ENCODE measurements at regions not wholly inside any gene's neighbourhood (a gene's known extent, or its start where the extent isn't known, plus 50 kb on each side); places are given as distances from the start of the nearest gene placed in this dataset.

- no peak for DNase-seq (ENCODE audit: low read depth in 2 of 2)
Measured at GRCh38 chr2:133942398-133942797, 311.5 kb upstream of the MGAT5 start.

- DNase-seq (ENCODE audit: low read depth in 2 of 2): no peak
Measured at GRCh38 chr2:133943108-133943507, 310.8 kb upstream of the MGAT5 start.

DNA sequence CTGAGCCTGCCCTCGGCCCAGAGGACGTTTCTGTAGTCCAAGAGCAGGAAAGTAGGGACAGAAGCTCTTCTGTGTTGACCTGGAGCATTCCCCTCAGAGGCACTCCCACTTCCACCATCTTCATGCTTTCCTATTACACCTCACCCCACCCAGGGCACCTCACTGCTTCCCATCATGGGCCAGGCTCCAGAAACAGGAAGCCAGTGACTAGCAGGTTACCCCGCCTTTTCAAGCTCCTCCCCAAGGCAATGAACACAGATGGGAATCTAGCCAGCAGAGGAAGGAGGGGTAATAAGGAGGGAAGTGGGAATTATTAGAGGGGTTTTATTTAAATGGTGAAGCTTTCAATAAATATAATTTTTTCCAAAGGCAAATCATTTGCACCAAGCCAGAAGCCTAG lies 308.8 kb upstream of the MGAT5 start:
- no peak for DNase-seq (ENCODE audit: low read depth in 2 of 2)

- DNase-seq (ENCODE audit: low read depth in 2 of 2): no peak
Measured at GRCh38 chr2:133947057-133947456, 306.8 kb upstream of the MGAT5 start.

DNA sequence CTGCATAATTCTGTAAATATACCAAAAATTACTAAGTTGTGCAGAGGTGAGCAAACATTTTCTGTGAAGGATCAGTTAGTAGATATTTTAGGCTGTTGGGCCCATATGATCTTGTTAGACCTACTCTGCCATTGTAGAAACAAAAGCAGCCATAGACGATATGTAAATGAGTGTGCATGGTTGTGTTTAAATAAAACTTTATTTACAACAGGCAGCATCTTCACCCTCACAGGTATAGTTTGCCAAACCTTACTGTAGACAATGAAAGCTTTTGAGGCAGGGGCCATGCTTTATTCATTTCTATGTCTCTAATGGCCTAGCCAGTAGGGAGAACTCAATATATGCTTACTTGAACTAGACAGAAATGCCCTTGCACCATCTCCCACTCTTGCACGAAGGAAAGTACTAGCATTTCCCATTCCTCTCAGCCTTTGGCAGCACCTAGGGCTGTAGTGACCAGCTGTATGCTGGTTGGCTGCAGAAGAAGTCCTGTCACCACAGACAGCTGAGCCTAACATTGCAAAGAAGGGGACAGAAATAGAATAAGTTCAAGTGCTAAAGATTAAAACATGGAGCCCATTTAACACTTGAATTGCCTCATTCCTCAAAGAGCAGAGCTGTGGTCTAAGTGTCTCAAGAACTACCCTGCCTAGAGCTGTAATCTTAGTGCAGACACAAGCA lies 305.1 kb upstream of the MGAT5 start:
- DNase-seq (ENCODE audit: low read depth in 2 of 2): no peak

DNA sequence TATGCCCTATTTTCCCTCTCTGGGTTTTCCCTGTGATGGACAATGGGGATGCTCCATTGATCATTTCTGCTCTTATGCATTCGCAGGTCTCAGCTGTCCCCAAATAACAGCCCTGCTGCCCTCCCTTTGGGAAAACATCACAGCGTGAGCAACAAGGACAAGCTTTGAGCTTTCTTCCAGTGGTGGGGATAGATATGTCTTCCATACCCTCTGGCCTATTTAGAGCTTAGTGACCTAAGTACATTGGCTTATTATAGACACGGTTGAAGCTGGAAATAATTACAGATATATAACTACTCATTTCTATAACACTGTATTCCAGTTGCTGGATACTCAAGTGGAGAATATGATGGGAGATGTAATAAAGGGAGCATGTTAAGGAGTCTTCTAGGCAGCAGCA lies 304.3 kb upstream of the MGAT5 start:
- no peak for DNase-seq (ENCODE audit: low read depth in 2 of 2)

DNA sequence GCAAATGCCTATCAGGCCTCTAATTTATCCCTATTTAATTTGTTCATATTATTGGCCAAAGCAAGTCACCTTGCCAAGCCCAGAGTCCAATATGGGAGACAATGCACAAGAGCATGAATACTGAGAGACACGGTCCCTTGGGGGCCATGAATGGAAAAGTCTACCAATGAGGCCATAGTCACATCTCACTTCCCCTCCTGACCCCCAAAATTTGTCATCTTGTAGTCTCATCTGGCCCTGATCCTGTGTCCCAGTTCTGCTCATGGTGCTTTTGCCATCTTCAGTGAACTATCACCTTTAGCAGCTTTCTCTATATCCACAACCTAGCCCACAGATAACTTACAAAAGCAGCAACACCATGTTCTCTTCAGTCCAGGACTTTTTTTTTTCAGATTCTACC lies 302.7 kb upstream of the MGAT5 start:
- no peak for DNase-seq (ENCODE audit: low read depth in 2 of 2)

DNA sequence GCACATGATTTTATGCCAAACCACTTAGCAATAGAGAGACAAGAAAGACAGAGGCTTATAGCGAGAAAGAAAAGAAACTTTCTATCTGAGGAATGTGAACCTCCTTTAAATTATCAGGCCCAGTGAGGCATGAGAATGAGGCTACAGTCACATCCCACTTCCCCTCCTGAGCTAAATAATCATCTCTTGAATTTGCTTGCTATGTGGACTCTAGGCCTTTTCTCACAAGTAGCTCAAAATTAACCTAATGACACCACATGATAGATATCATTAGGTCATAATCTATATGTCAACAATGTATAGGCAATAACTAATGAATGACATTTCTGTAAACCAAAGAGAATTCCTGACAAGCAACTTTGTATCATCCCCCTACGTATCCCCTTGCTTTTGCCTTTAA lies 301.5 kb upstream of the MGAT5 start:
- no peak for DNase-seq (ENCODE audit: low read depth in 2 of 2)

- no peak for DNase-seq (ENCODE audit: low read depth in 2 of 2)
Measured at GRCh38 chr2:133952896-133953295, 301.0 kb upstream of the MGAT5 start.

- DNase-seq (ENCODE audit: low read depth in 2 of 2): no peak
Measured at GRCh38 chr2:133953524-133953923, 300.3 kb upstream of the MGAT5 start.

GRCh38 chr2:133954636-133955035 lies 299.2 kb upstream of the MGAT5 start:
- no peak for DNase-seq (ENCODE audit: low read depth in 2 of 2)

DNA sequence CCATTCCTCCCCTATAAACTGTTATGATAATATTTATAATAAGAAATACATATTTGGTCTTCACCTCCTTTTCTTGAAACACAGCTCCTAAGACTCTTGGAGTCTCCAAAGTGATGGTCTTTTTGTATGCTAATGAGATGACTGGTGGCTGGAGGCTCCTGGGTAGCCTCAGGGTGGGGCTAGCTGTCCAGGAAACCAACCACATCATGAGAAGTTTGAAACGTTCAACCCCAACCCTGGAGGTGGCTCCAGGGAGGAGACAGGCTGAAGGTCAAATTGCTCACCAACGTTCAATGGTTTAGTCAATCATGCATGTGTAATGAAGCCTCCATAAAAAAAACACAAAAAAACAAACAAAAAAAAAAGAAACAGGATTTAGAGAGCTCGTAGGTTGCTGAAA lies 298.7 kb upstream of the MGAT5 start:
- DNase-seq (ENCODE audit: low read depth in 2 of 2): no peak

DNA sequence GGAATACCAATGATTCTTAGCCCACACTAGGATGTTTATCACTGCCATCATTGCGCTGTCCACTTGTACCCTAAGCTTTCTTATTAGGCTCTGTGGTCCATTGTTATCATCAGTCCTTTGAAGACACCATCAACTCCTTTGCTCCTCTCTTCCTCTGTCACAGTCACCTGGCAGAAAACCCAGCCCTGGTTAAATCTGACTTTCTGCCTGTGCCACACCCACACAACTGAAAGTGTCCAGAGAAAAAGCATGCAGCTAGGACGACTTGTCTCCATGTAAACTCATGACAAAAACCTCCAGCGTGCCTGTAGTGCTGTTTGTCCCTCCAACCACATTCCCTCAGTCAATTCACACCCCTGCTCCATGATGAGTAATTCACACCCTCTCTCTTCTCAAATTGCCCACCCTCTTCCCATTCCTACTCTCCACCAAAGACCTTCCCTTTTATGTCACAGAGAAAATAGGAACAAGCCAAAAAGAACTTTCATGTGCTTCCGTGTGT lies 297.4 kb upstream of the MGAT5 start:
- DNase-seq (ENCODE audit: low read depth in 2 of 2): no peak

GRCh38 chr2:133957724-133958480 lies 296.0 kb upstream of the MGAT5 start:
- DNase-seq (ENCODE audit: low read depth in 2 of 2): no peak

DNA sequence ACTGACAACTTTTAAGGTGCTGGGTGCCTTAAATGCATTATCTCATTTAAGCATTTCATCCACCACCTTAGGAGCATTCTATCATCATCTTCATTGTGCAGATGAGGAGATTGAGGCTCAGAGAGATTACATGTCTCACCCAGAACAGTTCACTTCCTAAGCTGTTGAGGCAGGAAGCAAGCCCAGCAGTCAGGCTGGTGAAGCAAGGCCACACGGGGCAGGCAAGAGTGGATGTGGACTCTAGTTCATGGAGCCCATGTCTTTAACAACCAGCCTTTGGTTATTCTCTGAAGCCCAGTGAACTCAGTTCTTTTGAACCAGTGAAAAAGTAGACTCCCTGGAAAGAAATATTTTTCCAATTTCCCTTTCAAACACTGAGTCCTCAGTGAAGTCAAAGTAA lies 294.8 kb upstream of the MGAT5 start:
- no peak for DNase-seq (ENCODE audit: low read depth in 2 of 2)

DNA sequence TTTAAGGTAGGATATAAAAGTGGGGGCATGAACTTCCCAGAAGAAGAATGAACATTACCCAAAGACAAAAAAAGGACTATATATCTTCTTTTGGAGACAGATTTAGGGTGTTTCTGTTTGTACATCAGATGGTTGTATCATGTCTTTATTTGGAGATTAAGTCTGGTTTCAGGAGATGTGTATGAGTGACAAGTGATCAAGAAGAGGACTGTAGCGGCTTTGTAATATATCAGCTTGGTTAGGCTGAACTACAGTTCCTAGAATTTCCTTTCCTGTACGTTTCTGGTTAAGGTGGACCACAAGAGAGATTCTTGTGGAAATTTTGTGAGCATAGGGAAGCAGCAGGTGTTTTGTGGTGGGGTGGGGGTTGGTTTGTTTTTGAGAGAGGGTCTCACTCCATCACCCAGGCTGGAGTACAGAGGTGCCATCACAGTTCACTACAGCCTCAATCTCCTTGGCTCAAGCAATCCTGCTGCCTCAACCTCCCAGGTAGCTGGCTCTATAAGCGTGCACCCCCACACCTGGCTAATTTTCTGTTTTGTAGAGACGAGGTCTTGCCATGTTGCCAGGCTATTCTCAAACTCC lies 287.1 kb upstream of the MGAT5 start:
- no peak for DNase-seq (ENCODE audit: low read depth in 2 of 2)

GRCh38 chr2:133967326-133967725 lies 286.5 kb upstream of the MGAT5 start:
- no peak for DNase-seq (ENCODE audit: low read depth in 2 of 2)

GRCh38 chr2:133968446-133968845 lies 285.4 kb upstream of the MGAT5 start:
- no peak for DNase-seq (ENCODE audit: low read depth in 2 of 2)

GRCh38 chr2:133970641-133971040 lies 283.2 kb upstream of the MGAT5 start:
- DNase-seq (ENCODE audit: low read depth in 2 of 2): no peak

DNA sequence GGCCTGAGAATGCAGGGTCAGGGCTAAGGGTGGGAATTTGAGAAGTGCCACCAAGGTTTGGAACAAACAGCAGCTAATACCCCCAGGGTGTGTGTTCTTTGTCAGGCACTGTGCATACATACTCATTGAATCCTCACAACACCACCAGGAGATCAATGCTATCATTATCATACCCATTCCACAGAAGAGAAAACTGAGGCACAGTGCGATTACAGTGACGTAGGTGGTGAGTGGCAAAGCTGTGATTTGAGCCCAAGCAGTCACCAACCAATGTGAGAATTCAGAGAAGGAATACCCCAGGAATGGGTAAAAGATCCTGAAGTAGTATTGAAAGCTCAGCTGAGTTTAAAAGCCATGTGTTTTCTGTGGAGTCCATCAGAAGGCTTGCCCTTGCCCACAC lies 281.6 kb upstream of the MGAT5 start:
- DNase-seq (ENCODE audit: low read depth in 2 of 2): no peak

GRCh38 chr2:133972786-133973185 lies 281.1 kb upstream of the MGAT5 start:
- DNase-seq (ENCODE audit: low read depth in 2 of 2): no peak

DNA sequence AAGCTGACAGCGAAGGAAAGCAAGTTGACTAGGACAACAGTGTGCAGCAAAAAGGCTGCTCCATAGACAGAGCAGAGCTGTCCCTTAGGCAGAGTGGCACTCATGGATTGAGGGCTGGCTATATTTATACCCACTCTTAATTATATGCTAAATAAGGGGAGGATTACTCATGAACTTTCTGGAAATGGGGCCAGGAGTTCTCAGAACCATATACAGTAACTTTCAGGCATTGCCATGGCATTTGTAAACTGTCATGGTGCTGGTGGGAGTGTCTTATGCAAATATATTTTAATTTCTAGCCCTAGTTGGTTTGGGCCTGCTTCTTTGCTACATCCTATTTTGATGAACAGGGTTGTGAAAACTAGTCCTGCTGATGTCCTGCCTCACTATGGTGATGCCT lies 279.5 kb upstream of the MGAT5 start:
- no peak for DNase-seq (ENCODE audit: low read depth in 2 of 2)

DNA sequence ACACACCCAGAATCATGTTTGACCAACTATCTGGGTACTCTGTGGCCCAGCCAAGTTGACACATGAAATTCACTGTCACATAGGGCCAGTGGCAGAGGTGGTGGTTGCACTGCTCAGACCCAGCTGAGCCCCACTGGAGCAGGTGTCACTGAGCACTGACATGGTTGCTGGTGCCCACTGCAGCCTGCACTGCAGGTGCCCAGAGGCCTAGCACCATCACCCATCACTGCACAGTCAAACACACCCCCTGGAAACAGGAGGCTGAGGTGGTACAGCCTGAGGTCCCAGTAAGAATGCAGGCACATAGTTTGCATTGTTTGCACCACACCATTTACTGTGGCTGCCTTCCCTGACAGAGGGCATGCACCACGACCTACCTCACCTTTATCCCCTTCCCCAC lies 278.7 kb upstream of the MGAT5 start:
- no peak for DNase-seq (ENCODE audit: low read depth in 2 of 2)

Data from stimulated activated CD8-positive, alpha-beta memory T cell treated with anti-CD3 and anti-CD28 coated beads, Interleukin-15, amount 100 ng/mL, for 48 hours (primary cell).